Activated CD4-positive, CD25-positive, alpha-beta regulatory T cell (primary cell): ENCODE measurements at regions not wholly inside any gene's neighbourhood (a gene's known extent, or its start where the extent isn't known, plus 50 kb on each side); places are given as distances from the start of the nearest gene placed in this dataset.

Experiments used
- DNase-seq, 4 experiments: peaks; one replicate each; lab custom pipeline; 2025; lab: John Stamatoyannopoulos, UW

DNA sequence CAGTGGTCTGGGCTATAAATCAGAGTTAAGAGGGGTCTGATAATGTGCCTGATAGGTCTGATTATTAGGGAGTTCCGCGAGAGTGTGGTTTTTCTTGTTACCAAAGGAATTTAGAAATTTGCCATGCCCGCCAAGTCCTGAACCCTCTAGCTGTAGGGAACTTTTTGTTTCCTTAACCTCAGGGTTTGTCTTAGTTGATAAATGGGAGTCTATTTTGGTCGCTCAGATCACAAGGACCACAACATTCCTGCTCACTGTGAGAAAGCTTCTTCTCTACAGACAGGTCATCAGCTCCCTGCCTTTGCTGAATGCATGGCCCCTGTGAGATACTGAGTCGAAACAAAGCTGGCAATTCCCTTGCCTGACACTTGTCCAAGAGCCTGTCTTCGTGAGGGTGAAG lies 497.8 kb downstream of the HS3ST4 start:
- no peak for DNase-seq

- no peak for DNase-seq
These were observed 502.8 kb downstream of the HS3ST4 start for GRCh38 chr16:26194526-26194925.

DNA sequence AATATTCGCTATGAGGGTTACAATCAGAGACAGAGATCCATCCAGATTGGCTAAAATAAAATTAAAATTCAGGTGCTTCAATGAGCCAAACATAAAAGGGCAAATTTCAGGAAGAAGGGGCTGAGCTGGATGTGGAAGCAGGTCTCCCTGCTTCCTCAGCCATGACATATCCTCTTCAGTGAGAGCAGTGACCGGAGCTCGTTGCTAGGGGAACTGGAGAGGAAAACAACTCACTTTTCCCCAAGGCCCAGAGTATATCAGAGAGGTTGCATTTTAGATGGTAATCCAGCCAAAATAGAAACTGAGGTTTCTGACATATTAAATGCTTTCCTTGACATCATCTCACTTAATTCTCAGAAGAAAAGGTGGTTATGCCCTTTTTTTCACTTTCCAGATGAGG lies 503.5 kb downstream of the HS3ST4 start:
- DNase-seq, result no peak

DNA sequence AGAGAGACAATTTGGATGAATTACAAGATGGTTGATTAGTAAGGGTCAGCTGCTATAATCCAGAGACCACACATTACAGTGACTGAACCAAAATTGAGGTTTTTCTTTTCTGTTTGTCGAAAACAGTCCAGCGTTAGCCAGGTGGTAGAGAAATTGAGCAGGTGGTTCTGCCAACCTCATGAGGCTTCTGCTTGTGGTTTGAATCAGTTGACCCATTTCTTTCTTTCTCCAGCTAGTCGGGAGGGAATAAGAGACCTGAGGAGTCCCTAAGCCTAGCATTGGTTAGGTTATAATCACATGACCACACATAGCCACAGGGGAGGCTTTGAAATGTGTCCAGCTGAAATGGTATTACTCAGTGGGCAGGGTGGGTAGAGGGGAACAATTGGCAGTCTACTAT lies 504.6 kb downstream of the HS3ST4 start:
- no peak for DNase-seq

DNA sequence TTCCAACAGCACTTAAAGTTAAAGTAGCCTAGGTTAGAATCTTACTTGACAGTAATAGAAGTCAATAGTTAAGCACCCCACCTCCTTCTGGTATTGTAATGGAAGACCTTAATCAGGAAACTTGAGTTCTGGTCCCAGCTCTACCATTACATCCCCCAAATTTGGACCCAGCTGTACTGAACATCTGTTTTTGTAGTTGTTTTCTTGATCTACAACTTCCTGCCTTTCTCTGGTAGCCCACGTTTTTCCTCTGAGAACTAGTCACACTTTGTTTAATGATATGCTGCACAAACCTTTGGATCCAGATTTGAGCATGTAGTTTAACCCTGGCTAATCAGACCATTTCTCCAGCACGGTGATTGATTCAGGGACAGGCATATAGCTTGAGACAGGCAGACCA lies 505.0 kb downstream of the HS3ST4 start:
- no peak for DNase-seq

- DNase-seq, result no peak
These were observed 505.9 kb downstream of the HS3ST4 start for GRCh38 chr16:26197707-26198106.

DNA sequence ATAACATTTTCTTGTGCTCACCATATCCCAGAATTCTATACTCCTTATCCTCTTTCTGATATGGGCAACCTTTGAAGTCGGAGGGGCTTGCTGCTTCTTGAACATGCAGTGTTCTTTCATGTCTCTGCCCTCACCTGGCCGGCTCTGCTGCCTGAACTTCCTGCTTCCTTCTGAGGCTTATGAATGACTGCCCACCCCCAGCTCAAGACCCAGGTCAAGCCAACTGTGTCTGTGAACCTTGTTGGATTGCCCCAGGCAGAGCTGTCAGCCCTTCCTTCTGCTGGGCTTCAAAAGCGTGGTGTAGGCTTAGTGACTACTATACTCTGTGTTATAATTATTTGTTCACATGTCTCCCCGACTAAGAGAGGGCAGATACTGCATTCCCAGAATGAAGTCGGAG lies 506.5 kb downstream of the HS3ST4 start:
- DNase-seq, result no peak

GRCh38 chr16:26204138-26204537 lies 512.4 kb downstream of the HS3ST4 start:
- no peak for DNase-seq

DNA sequence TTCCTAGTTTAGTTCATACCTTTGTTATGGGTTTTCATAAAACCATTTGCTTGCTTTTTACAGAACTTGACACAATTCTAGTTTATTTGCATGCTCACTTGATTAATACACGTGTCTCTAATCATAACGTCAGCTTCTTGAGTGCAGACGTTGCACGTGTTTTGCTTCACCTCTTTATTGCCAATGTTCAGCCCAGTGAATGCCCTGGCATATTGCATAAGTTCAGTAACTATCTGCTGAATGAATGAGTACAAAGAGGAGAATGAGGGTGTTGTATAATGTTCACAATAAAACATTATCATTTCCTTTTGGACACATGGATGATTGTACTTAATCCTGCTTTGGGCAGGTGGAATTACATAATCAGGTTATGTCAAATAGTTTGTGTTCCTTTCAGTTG lies 519.8 kb downstream of the HS3ST4 start:
- DNase-seq, result no peak

GRCh38 chr16:26212599-26212998 lies 520.8 kb downstream of the HS3ST4 start:
- no peak for DNase-seq

- DNase-seq, result no peak
These were observed 522.9 kb downstream of the HS3ST4 start for GRCh38 chr16:26214581-26215174.

DNA sequence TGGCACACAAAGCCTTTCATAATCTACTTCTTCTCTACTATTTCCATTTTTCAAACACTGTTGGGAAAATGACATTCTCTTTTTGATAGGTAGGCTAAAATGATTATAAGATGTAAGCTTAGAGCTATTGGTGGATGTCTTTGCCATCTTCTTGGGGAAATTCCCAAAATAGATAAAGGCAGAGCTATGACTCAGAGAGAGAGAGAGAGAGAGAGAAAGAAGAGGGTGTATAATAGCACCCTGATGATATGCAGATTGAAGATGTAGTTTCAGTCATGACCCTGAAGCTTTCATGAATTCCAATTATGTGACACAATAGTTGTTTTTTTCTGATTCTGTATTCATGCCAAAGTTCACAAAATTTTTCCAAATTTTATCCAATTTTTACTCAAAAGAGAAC lies 529.1 kb downstream of the HS3ST4 start:
- no peak for DNase-seq

DNA sequence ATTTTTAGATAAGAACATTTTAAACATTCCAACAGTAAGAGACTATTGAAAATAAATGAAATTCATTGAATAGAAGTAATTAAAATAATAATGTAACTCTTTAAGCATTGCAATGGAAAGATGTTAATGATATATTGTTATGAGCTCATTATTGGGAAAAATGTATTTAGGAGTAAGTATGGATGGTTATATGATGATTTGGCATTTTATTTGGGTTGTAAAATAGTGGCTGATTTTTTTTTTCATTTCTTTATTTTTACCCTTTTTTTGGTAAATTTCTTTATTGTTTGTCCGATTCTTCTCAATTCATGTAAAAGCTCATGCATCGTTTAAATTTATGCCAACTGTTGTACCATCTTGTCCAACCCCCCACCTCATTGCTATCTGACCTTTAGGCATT lies 539.9 kb downstream of the HS3ST4 start:
- no peak for DNase-seq

DNA sequence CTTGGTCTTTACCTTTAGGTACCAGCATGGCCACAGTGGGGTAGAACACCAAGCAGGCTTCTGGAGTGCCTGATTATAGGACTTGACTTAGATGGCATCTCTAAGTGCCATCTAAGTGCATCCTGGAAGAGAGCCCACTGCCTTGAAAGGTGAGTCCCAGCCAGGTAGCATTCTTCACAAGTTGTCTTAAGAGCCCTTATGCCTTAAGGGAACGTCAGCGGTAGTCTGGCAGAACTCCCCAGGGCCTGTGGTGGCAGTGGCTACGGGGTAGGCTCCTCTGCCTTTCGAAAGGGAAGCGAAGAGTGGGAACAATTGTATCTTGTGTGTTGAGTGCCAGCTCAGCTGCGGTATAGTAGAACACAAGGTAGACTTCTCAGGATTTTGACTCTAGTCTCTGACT lies 549.0 kb downstream of the HS3ST4 start:
- no peak for DNase-seq

DNA sequence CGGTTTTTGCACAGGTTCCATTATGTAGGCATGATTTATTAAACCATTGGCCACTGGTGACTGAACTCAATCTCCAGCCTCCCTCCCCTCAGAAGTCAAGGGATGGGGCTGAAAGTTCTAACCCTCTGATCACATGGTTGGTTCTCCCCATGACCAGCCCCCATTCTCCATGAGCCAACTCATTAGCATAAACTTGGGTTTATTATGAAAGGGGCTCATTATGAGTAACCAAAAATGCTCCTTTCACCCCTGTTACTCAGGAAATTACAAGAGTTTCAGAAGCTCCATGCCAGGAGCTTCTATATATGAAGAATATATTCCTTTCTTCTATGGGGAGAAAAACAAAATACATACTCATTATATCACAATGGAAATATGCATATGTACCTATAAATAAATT lies 555.3 kb downstream of the HS3ST4 start:
- no peak for DNase-seq

DNA sequence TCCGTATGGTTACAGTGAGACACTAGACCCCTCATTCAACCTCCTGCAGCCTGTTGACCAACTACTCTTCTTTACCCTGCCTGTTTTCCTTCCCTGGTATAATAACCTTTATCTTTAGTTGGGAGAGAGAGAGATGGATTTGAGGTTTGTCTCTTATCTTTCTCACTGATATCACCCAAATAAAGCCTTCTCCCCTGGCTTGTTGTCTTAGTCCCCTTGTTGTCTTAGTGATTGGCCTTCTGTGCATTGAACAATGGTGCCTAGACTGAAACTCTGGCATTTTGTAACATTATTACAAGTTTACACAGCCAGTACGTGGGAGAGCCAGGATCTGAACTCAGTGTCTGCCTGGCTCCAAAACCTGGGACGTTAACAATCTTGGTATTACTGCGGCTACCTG lies 560.8 kb downstream of the HS3ST4 start:
- no peak for DNase-seq

DNA sequence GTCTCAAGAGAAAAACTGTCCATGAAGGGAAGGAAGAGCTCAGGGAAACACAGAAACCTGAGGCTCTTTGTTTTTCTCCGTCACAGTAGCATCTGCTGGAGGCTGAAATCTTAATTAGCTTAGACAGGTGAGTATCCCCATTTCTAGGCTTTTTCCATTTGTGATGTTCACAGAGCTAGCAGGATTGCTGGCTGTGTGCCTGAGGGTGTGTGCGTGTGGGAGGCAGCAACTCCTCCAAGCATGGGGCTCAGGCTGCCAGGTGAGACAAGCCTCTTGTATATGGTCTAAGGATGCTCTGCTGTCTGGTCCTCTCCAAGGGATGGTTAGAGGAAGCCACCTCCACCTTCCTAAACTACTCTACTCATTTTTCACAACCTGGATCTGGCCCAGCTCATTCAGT lies 569.9 kb downstream of the HS3ST4 start:
- no peak for DNase-seq

GRCh38 chr16:26263406-26263805 lies 571.6 kb downstream of the HS3ST4 start:
- no peak for DNase-seq

GRCh38 chr16:26267641-26268040 lies 575.9 kb downstream of the HS3ST4 start:
- DNase-seq, result no peak

DNA sequence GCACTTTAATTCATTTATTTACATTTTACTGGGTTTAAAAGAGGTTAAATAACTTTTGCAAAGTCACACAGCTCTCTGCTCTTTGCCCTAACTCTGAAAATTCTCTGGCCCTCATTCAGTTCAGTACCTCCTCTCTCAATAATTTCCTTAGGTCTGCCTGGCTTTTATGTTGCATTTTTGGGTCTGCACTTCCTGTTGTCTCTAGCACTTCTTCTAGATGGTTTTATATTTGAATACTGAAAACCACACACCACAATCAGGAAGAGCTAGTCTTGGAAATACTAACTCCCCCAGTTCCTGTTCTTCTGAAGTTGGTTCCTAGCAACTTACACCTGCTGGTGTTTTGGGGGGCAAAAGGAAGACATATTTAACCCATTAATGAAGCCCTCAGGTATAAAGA lies 577.9 kb downstream of the HS3ST4 start:
- no peak for DNase-seq

DNA sequence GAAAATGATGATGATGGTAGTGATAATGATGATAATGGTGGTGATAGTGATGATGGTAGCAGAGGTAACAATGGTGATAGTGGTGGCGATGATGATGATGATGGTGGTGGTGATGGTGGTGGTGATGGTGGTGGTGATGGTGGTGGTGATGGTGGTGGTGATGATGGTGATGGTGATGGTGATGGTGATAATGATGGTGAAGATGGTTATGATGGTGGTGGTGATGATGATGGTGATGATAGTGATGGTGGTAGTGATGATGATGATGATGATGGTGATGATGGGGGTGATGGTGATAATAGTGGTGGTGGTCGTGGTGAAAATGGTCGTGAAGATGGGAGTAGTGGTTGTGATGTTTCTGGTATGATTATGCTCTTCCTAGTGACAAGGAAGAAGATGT lies 581.8 kb downstream of the HS3ST4 start:
- DNase-seq, result no peak

- DNase-seq, result no peak
These were observed 583.3 kb downstream of the HS3ST4 start for GRCh38 chr16:26275021-26275590.

- DNase-seq, result no peak
These were observed 584.5 kb downstream of the HS3ST4 start for GRCh38 chr16:26276289-26276688.

- no peak for DNase-seq
These were observed 589.8 kb downstream of the HS3ST4 start for GRCh38 chr16:26281381-26282110.
